Endothelial cell of umbilical vein (primary cell): ENCODE measurements at regions not wholly inside any gene's neighbourhood (a gene's known extent, or its start where the extent isn't known, plus 50 kb on each side); places are given as distances from the start of the nearest gene placed in this dataset.

ENCODE experiments used
- MAX ChIP-seq: IDR thresholded peaks from 2 replicates; pipeline ENCODE4 v1.6.1; 2011; ENCODE audit not compliant: insufficient read depth, insufficient read length
- POLR2AphosphoS5 ChIP-seq: IDR thresholded peaks from 2 replicates; pipeline ENCODE4 v1.6.1; 2012; ENCODE audit warnings: low read depth, mild to moderate bottlenecking, control low read depth, low read length, moderate library complexity; ENCODE audit not compliant: insufficient read depth

GRCh38 chr11:36885154-36885553 lies 287.1 kb upstream of the RAG2 start:
- TF ChIP-seq POLR2AphosphoS5, result no peak
- no peak for TF ChIP-seq MAX
